H1 (cell line): ENCODE measurements at regions not wholly inside any gene's neighbourhood (a gene's known extent, or its start where the extent isn't known, plus 50 kb on each side); places are given as distances from the start of the nearest gene placed in this dataset.

ENCODE experiments used
- JUND ChIP-seq: IDR thresholded peaks from 2 replicates; pipeline ENCODE4 v1.6.1; 2011; ENCODE audit warnings: mild to moderate bottlenecking, improper control_type of control experiment, low read length

DNA sequence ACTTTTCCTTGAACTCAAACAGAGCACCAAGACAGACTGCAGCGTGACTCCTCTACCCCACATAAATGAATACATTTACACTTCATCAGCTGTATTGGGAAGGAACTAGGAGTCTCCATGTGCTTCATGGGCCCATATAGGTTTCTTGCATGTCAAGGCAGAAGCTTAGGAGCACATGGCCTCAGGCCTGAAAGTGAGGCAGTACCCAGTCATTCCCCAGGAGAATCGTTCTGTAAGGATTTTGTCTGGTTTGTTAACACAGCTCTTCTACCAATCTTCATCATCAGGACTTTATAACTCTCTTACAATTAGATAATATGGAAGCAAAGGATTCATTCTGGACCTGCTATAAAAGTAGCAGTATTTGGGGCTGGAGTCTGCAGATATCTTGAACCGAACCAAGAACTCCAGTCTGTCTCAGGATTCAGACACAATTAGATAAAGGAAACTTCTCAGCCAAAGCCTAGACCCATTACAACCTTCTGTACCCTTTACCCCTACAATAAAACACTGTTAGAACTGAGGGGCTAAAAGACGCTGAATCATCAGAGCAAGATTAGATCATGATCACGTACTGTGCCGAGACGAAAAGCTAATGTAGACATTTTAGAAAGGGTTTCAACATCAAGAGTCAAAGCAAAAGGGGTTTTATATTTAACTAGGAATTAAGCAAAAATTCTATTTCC lies 385.5 kb upstream of the SLC30A5 start (continued):
- TF ChIP-seq JUND, result no peak
